ENCODE measurements at regions not wholly inside any gene's neighbourhood (a gene's known extent, or its start where the extent isn't known, plus 50 kb on each side); places are given as distances from the start of the nearest gene placed in this dataset.

- no peak for TF ChIP-seq CTCF (IDR thresholded peaks at IDR 0.05; ENCODE audit: unreplicated experiment)
- Mint-ChIP-seq H3K27ac (ENCODE audit: unreplicated experiment) (no peak overlapping the region), H3K36me3 (ENCODE audit: low read depth, unreplicated experiment) (no peaks in the 10 kb centered on the region), H3K4me3 (ENCODE audit: unreplicated experiment) (no peak overlapping the region), H3K27me3 (ENCODE audit: unreplicated experiment) (no peaks in the 10 kb centered on the region), H3K9me3 (ENCODE audit: unreplicated experiment) (no peaks in the 10 kb centered on the region), H3K4me1 (ENCODE audit: unreplicated experiment) (no peaks in the 10 kb centered on the region)
- DNase-seq (ENCODE audit: low spot score) = no peak
These were observed 89.8 kb upstream of the ZC3H12C start for GRCh38 chr11:110003426-110003825.

GRCh38 chr11:110011595-110011994, 81.6 kb upstream of the ZC3H12C start:
- no peaks in the 10 kb centered on the region for H3K27me3 Mint-ChIP-seq (ENCODE audit: unreplicated experiment)
- no peak for TF ChIP-seq CTCF (IDR thresholded peaks at IDR 0.05; ENCODE audit: unreplicated experiment)
- H3K4me1 Mint-ChIP-seq (ENCODE audit: unreplicated experiment) = no peaks in the 10 kb centered on the region
- no peak overlapping the region for H3K4me3 Mint-ChIP-seq (ENCODE audit: unreplicated experiment)
- no peaks in the 10 kb centered on the region for H3K9me3 Mint-ChIP-seq (ENCODE audit: unreplicated experiment)
- no peak overlapping the region for H3K27ac Mint-ChIP-seq (ENCODE audit: unreplicated experiment)
- H3K36me3 Mint-ChIP-seq (ENCODE audit: low read depth, unreplicated experiment) = no peaks in the 10 kb centered on the region
- DNase-seq (ENCODE audit: low spot score) = no peak

- H3K36me3 Mint-ChIP-seq (ENCODE audit: low read depth, unreplicated experiment) = no peaks in the 10 kb centered on the region
- DNase-seq (ENCODE audit: low spot score) = no peak
- H3K27ac Mint-ChIP-seq (ENCODE audit: unreplicated experiment) = no peak overlapping the region
- H3K4me1 Mint-ChIP-seq (ENCODE audit: unreplicated experiment) = no peaks in the 10 kb centered on the region
- no peaks in the 10 kb centered on the region for H3K9me3 Mint-ChIP-seq (ENCODE audit: unreplicated experiment)
- H3K27me3 Mint-ChIP-seq (ENCODE audit: unreplicated experiment) = no peaks in the 10 kb centered on the region
- TF ChIP-seq CTCF (IDR thresholded peaks at IDR 0.05; ENCODE audit: unreplicated experiment) = no peak
- no peak overlapping the region for H3K4me3 Mint-ChIP-seq (ENCODE audit: unreplicated experiment)
These were observed 77.5 kb upstream of the ZC3H12C start for GRCh38 chr11:110015695-110016094.

- H3K9me3 Mint-ChIP-seq (ENCODE audit: unreplicated experiment) = no peaks in the 10 kb centered on the region
- DNase-seq (ENCODE audit: low spot score) = no peak
- H3K4me1 Mint-ChIP-seq (ENCODE audit: unreplicated experiment) = no peaks in the 10 kb centered on the region
- H3K27ac Mint-ChIP-seq (ENCODE audit: unreplicated experiment) = no peak overlapping the region
- TF ChIP-seq CTCF (IDR thresholded peaks at IDR 0.05; ENCODE audit: unreplicated experiment) = no peak
- H3K27me3 Mint-ChIP-seq (ENCODE audit: unreplicated experiment) = no peaks in the 10 kb centered on the region
- no peaks in the 10 kb centered on the region for H3K36me3 Mint-ChIP-seq (ENCODE audit: low read depth, unreplicated experiment)
- H3K4me3 Mint-ChIP-seq (ENCODE audit: unreplicated experiment) = no peak overlapping the region
These were observed 73.5 kb upstream of the ZC3H12C start for GRCh38 chr11:110019675-110020074.

- no peak for TF ChIP-seq CTCF (IDR thresholded peaks at IDR 0.05; ENCODE audit: unreplicated experiment)
- H3K27ac Mint-ChIP-seq (ENCODE audit: unreplicated experiment) = no peak overlapping the region
These were observed 70.6 kb upstream of the ZC3H12C start for GRCh38 chr11:110022548-110022947.

More at GRCh38 chr11:110022548-110022947, 70.6 kb upstream of the ZC3H12C start:
- no peak overlapping the region for H3K4me3 Mint-ChIP-seq (ENCODE audit: unreplicated experiment)
- DNase-seq (ENCODE audit: low spot score) = no peak
- no peaks in the 10 kb centered on the region for H3K27me3 Mint-ChIP-seq (ENCODE audit: unreplicated experiment)
- H3K4me1 Mint-ChIP-seq (ENCODE audit: unreplicated experiment) = no peaks in the 10 kb centered on the region
- no peaks in the 10 kb centered on the region for H3K36me3 Mint-ChIP-seq (ENCODE audit: low read depth, unreplicated experiment)
- H3K9me3 Mint-ChIP-seq (ENCODE audit: unreplicated experiment) = no peaks in the 10 kb centered on the region
